ENCODE measurements at regions not wholly inside any gene's neighbourhood (a gene's known extent, or its start where the extent isn't known, plus 50 kb on each side); places are given as distances from the start of the nearest gene placed in this dataset.

- TF ChIP-seq CTCF (IDR thresholded peaks at IDR 0.05; ENCODE audit: borderline replicate concordance, extremely low read depth, insufficient read depth) = no peak
- FAIRE-seq (no peak), DNase-seq (no peak)
- Histone ChIP-seq H3K27me3 (ENCODE audit: control insufficient read depth, insufficient read depth, low read length) (no peaks in the 10 kb centered on the region), H3K4me3 (ENCODE audit: low read length in 3 of 3) (no peak overlapping the region), H3K9ac (ENCODE audit: low read length in 3 of 3) (no peak overlapping the region), H3K36me3 (ENCODE audit: control insufficient read depth in 2 of 3, insufficient read depth in 3 of 3, low read length in 3 of 3) (no peaks in the 10 kb centered on the region), H3K9me3 (ENCODE audit: control insufficient read depth in 2 of 3, insufficient read depth in 1 of 3, low read length in 3 of 3) (no peaks in the 10 kb centered on the region), H3K27ac (ENCODE audit: low read depth in 2 of 2, low read length in 2 of 2) (no peak overlapping the region), H3K4me1 (ENCODE audit: control insufficient read depth in 2 of 3, insufficient read depth in 2 of 3, low read depth in 1 of 3, low read length in 3 of 3) (no peaks in the 10 kb centered on the region)
- intact Hi-C loops (cut with DNase I) = no loop called here
These were observed 182.2 kb downstream of the NOC3L start for GRCh38 chr10:94180576-94180975.

GRCh38 chr10:94183666-94184264 is 179.0 kb downstream of the NOC3L start:
- intact Hi-C loops (cut with DNase I) = no loop called here
- no peak for FAIRE-seq
- DNase-seq = no peak
- Histone ChIP-seq H3K4me3 (ENCODE audit: low read length in 3 of 3) (no peak overlapping the region), H3K9me3 (ENCODE audit: control insufficient read depth in 2 of 3, insufficient read depth in 1 of 3, low read length in 3 of 3) (no peaks in the 10 kb centered on the region), H3K4me1 (ENCODE audit: control insufficient read depth in 2 of 3, insufficient read depth in 2 of 3, low read depth in 1 of 3, low read length in 3 of 3) (no peaks in the 10 kb centered on the region), H3K9ac (ENCODE audit: low read length in 3 of 3) (no peak overlapping the region), H3K36me3 (ENCODE audit: control insufficient read depth in 2 of 3, insufficient read depth in 3 of 3, low read length in 3 of 3) (no peaks in the 10 kb centered on the region), H3K27me3 (ENCODE audit: control insufficient read depth, insufficient read depth, low read length) (no peaks in the 10 kb centered on the region), H3K27ac (ENCODE audit: low read depth in 2 of 2, low read length in 2 of 2) (no peak overlapping the region)
- no peak for TF ChIP-seq CTCF (IDR thresholded peaks at IDR 0.05; ENCODE audit: borderline replicate concordance, extremely low read depth, insufficient read depth)

GRCh38 chr10:94186722-94187121 is 176.0 kb downstream of the NOC3L start:
- H3K9me3 ChIP-seq (ENCODE audit: control insufficient read depth in 2 of 3, insufficient read depth in 1 of 3, low read length in 3 of 3) = no peaks in the 10 kb centered on the region
- intact Hi-C loops (cut with DNase I) = no loop called here
- H3K27me3 ChIP-seq (ENCODE audit: control insufficient read depth, insufficient read depth, low read length) = no peaks in the 10 kb centered on the region
- DNase-seq (no peak), FAIRE-seq (no peak)
- no peaks in the 10 kb centered on the region for H3K4me1 ChIP-seq (ENCODE audit: control insufficient read depth in 2 of 3, insufficient read depth in 2 of 3, low read depth in 1 of 3, low read length in 3 of 3)
- no peak for TF ChIP-seq CTCF (IDR thresholded peaks at IDR 0.05; ENCODE audit: borderline replicate concordance, extremely low read depth, insufficient read depth)
- no peaks in the 10 kb centered on the region for H3K36me3 ChIP-seq (ENCODE audit: control insufficient read depth in 2 of 3, insufficient read depth in 3 of 3, low read length in 3 of 3)
- H3K4me3 ChIP-seq (ENCODE audit: low read length in 3 of 3) = no peak overlapping the region
- no peak overlapping the region for H3K27ac ChIP-seq (ENCODE audit: low read depth in 2 of 2, low read length in 2 of 2)
- H3K9ac ChIP-seq (ENCODE audit: low read length in 3 of 3) = no peak overlapping the region

DNA sequence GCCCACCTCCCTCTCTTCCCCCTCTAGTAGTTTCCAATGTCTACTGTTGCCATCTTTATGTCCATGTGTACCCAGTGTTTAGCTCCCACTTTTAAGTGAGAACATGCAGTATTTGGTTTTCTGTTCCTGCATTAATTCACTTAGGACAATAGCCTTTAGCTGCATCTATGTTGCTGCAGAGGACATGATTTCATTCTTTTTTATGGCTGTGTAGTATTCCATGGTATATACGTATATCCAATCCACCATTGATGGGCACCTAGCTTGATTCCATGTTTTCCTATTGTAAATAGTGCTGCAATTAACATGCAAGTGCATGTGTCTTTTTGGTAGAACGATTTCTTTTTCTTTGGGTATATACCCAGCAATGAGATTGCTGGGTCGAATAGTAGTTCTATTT is 170.4 kb downstream of the NOC3L start:
- H3K27ac ChIP-seq (ENCODE audit: low read depth in 2 of 2, low read length in 2 of 2) = no peak overlapping the region
- FAIRE-seq = no peak
- H3K36me3 ChIP-seq (ENCODE audit: control insufficient read depth in 2 of 3, insufficient read depth in 3 of 3, low read length in 3 of 3) = no peaks in the 10 kb centered on the region
- no peaks in the 10 kb centered on the region for H3K4me1 ChIP-seq (ENCODE audit: control insufficient read depth in 2 of 3, insufficient read depth in 2 of 3, low read depth in 1 of 3, low read length in 3 of 3)
- no peaks in the 10 kb centered on the region for H3K27me3 ChIP-seq (ENCODE audit: control insufficient read depth, insufficient read depth, low read length)
- intact Hi-C loops (cut with DNase I) = no loop called here
- no peak for DNase-seq
- peaks cover 0 to 2% (median 0%) of the 10 kb centered on the region in 3 donors for H3K9me3 ChIP-seq (ENCODE audit: control insufficient read depth in 2 of 3, insufficient read depth in 1 of 3, low read length in 3 of 3)
- H3K4me3 ChIP-seq (ENCODE audit: low read length in 3 of 3) = no peak overlapping the region
- TF ChIP-seq CTCF (IDR thresholded peaks at IDR 0.05; ENCODE audit: borderline replicate concordance, extremely low read depth, insufficient read depth) = no peak
- no peak overlapping the region for H3K9ac ChIP-seq (ENCODE audit: low read length in 3 of 3)
